ENCODE measurements at regions not wholly inside any gene's neighbourhood (a gene's known extent, or its start where the extent isn't known, plus 50 kb on each side); places are given as distances from the start of the nearest gene placed in this dataset.

- H3K36me3 ChIP-seq (ENCODE audit: control insufficient read depth, insufficient read depth, low read length) = no peaks in the 10 kb centered on the region
- no peak overlapping the region for H3K4me3 ChIP-seq (ENCODE audit: low read depth, low read length)
- DNase-seq (ENCODE audit: low read depth) = no peak
- H3K27me3 ChIP-seq (ENCODE audit: control insufficient read depth, insufficient read depth, low read length) = no peaks in the 10 kb centered on the region
- TF ChIP-seq CTCF (IDR thresholded peaks at IDR 0.05; ENCODE audit: insufficient read depth, low read length, poor library complexity, severe bottlenecking) = no peak
Measured at GRCh38 chr11:91265946-91266345, 958.7 kb upstream of the FAT3 start.

- DNase-seq (ENCODE audit: low read depth) = no peak
- no peaks in the 10 kb centered on the region for H3K36me3 ChIP-seq (ENCODE audit: control insufficient read depth, insufficient read depth, low read length)
- TF ChIP-seq CTCF (IDR thresholded peaks at IDR 0.05; ENCODE audit: insufficient read depth, low read length, poor library complexity, severe bottlenecking) = no peak
- H3K4me3 ChIP-seq (ENCODE audit: low read depth, low read length) = no peak overlapping the region
- no peaks in the 10 kb centered on the region for H3K27me3 ChIP-seq (ENCODE audit: control insufficient read depth, insufficient read depth, low read length)
Measured at GRCh38 chr11:91264481-91264880, 960.1 kb upstream of the FAT3 start.

DNA sequence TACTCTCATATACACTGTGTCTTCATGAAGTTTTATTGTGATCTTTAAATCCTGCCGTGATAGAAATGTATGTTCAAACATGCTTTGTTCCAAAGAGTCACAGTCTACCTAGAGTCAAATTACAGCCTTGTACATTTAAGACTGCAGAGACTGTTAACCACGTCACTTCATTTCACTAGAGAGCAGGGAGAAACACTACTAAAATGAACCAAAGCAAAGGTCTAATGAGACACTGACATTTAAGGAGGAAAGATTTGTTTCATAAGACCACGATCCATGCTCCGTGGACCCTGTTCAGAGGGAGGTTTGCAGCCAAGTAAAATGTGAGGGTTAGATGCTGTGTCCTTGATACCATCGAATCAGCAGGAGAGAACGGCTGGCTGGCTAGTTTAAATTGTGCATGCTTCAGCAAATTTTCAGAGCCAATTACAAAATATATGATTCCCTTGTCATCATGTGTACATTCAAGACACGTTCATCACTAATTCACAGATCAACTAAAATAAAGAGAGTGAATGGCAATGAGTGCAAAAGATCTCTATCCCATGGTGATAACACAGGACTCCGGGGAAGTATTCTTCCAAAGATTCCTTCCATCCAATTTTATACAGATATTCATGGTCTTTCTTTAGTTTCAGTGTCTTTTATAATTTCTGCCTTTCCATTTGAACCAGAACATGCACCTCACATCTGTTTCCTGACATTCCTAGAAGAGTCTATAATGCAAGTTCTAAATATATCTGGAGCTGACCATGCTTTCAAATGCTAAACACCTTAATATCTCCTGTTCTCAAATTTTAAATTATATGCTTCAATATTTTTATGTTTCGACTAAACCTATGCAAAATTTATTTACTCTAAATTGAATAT lies 960.9 kb upstream of the FAT3 start:
- H3K36me3 ChIP-seq (ENCODE audit: control insufficient read depth, insufficient read depth, low read length) = no peaks in the 10 kb centered on the region
- H3K4me3 ChIP-seq (ENCODE audit: low read depth, low read length) = no peak overlapping the region
- TF ChIP-seq CTCF (IDR thresholded peaks at IDR 0.05; ENCODE audit: insufficient read depth, low read length, poor library complexity, severe bottlenecking) = no peak
- no peak for DNase-seq (ENCODE audit: low read depth)
- no peaks in the 10 kb centered on the region for H3K27me3 ChIP-seq (ENCODE audit: control insufficient read depth, insufficient read depth, low read length)

GRCh38 chr11:91261513-91261912 lies 963.1 kb upstream of the FAT3 start:
- Histone ChIP-seq H3K27me3 (ENCODE audit: control insufficient read depth, insufficient read depth, low read length) (no peaks in the 10 kb centered on the region), H3K4me3 (ENCODE audit: low read depth, low read length) (no peak overlapping the region), H3K36me3 (ENCODE audit: control insufficient read depth, insufficient read depth, low read length) (no peaks in the 10 kb centered on the region)
- TF ChIP-seq CTCF (IDR thresholded peaks at IDR 0.05; ENCODE audit: insufficient read depth, low read length, poor library complexity, severe bottlenecking) = no peak
- DNase-seq (ENCODE audit: low read depth) = no peak

- H3K36me3 ChIP-seq (ENCODE audit: control insufficient read depth, insufficient read depth, low read length) = no peaks in the 10 kb centered on the region
- no peak for DNase-seq (ENCODE audit: low read depth)
- no peaks in the 10 kb centered on the region for H3K27me3 ChIP-seq (ENCODE audit: control insufficient read depth, insufficient read depth, low read length)
- H3K4me3 ChIP-seq (ENCODE audit: low read depth, low read length) = no peak overlapping the region
- no peak for TF ChIP-seq CTCF (IDR thresholded peaks at IDR 0.05; ENCODE audit: insufficient read depth, low read length, poor library complexity, severe bottlenecking)
Measured at GRCh38 chr11:91258876-91259275, 965.7 kb upstream of the FAT3 start.

GRCh38 chr11:91257667-91258066 lies 967.0 kb upstream of the FAT3 start:
- no peaks in the 10 kb centered on the region for H3K36me3 ChIP-seq (ENCODE audit: control insufficient read depth, insufficient read depth, low read length)
- DNase-seq (ENCODE audit: low read depth) = no peak
- H3K27me3 ChIP-seq (ENCODE audit: control insufficient read depth, insufficient read depth, low read length) = no peaks in the 10 kb centered on the region
- H3K4me3 ChIP-seq (ENCODE audit: low read depth, low read length) = no peak overlapping the region
- no peak for TF ChIP-seq CTCF (IDR thresholded peaks at IDR 0.05; ENCODE audit: insufficient read depth, low read length, poor library complexity, severe bottlenecking)

All from kidney epithelial cell (primary cell).